Neural progenitor cell (in vitro differentiated cells): ENCODE measurements at regions not wholly inside any gene's neighbourhood (a gene's known extent, or its start where the extent isn't known, plus 50 kb on each side); places are given as distances from the start of the nearest gene placed in this dataset.

Experiments
- DNase-seq: peaks from one replicate; pipeline ENCODE4 v3.0.0-alpha.2; 2016; ENCODE audit warnings: low spot score
- H2AFZ ChIP-seq: fragments of 200-600 bp; sonication (generic); replicated peaks from 2 replicates; pipeline ENCODE4 v1.6.1; 2016; ENCODE audit warnings: antibody characterized with exemption
- H3F3A ChIP-seq: fragments of 200-600 bp; sonication (generic); 2 replicates; pipeline ENCODE4 v1.6.1; 2016; ENCODE audit warnings: antibody characterized with exemption, low read depth
- H3K27ac ChIP-seq: fragments of 200-600 bp; sonication (generic); 2 replicates; pipeline ENCODE4 v1.5.1; 2016; ENCODE audit warnings: mild to moderate bottlenecking
- H3K27me3 ChIP-seq: fragments of 200-600 bp; sonication (generic); 2 replicates; pipeline ENCODE4 v1.6.1; 2016; ENCODE audit warnings: mild to moderate bottlenecking, moderate library complexity
- H3K36me3 ChIP-seq: fragments of 200-600 bp; sonication (generic); 2 replicates; pipeline ENCODE4 v1.5.1; 2016
- H3K4me1 ChIP-seq: fragments of 200-600 bp; sonication (generic); 2 replicates; pipeline ENCODE4 v1.6.1; 2016; ENCODE audit warnings: mixed run types
- H3K4me2 ChIP-seq: fragments of 200-600 bp; sonication (generic); 2 replicates; pipeline ENCODE4 v1.6.1; 2016
- H3K4me3 ChIP-seq: fragments of 200-600 bp; sonication (generic); 2 replicates; pipeline ENCODE4 v1.5.1; 2016
- H3K79me2 ChIP-seq: fragments of 200-600 bp; sonication (generic); 2 replicates; pipeline ENCODE4 v1.6.1; 2016; ENCODE audit warnings: low read depth
- H3K9ac ChIP-seq: fragments of 200-600 bp; sonication (generic); 2 replicates; pipeline ENCODE4 v1.6.1; 2016
- H3K9me3 ChIP-seq: fragments of 200-600 bp; sonication (generic); 2 replicates; pipeline ENCODE4 v1.5.1; 2016; ENCODE audit warnings: low read depth
- H4K20me1 ChIP-seq: fragments of 200-600 bp; sonication (generic); 2 replicates; pipeline ENCODE4 v1.6.1; 2016; ENCODE audit warnings: low read depth
- H3K27ac Mint-ChIP-seq: 3 replicates; pipeline ENCODE4 v1.8.0; 2021; ENCODE audit warnings: mixed read lengths
- H3K27me3 Mint-ChIP-seq: 2 replicates; pipeline ENCODE4 v1.8.0; 2022; ENCODE audit warnings: low read depth, mild to moderate bottlenecking, inconsistent platforms, moderate library complexity, mixed read lengths; ENCODE audit not compliant: insufficient read depth
- H3K36me3 Mint-ChIP-seq: 3 replicates; pipeline ENCODE4 v1.8.0; 2021; ENCODE audit warnings: mixed read lengths
- H3K4me1 Mint-ChIP-seq: 3 replicates; pipeline ENCODE4 v1.8.0; 2021; ENCODE audit warnings: mixed read lengths
- H3K4me3 Mint-ChIP-seq: 3 replicates; pipeline ENCODE4 v1.8.0; 2021; ENCODE audit warnings: mild to moderate bottlenecking, moderate library complexity, mixed read lengths
- H3K9me3 Mint-ChIP-seq: 3 replicates; pipeline ENCODE4 v1.8.0; 2020; ENCODE audit warnings: mixed read lengths
- CTCF ChIP-seq: fragments of 200-600 bp; sonication (generic); IDR thresholded peaks from 2 replicates; pipeline ENCODE4 v1.5.1; 2017; ENCODE audit warnings: antibody characterized with exemption, mild to moderate bottlenecking
- EZH2 ChIP-seq: fragments of 200-600 bp; sonication (generic); IDR thresholded peaks from 2 replicates; pipeline ENCODE4 v1.6.1; 2017; ENCODE audit warnings: antibody characterized with exemption, mild to moderate bottlenecking, moderate library complexity
- EZH2phosphoT487 ChIP-seq: fragments of 200-600 bp; sonication (generic); IDR thresholded peaks from 2 replicates; pipeline ENCODE4 v1.6.1; 2017; ENCODE audit warnings: antibody characterized with exemption

GRCh38 chr2:144935191-144935590 is 415.3 kb upstream of the ZEB2 start:
- Histone ChIP-seq H3K27ac (no peak overlapping the region), H3K36me3 (no peaks in the 10 kb centered on the region), H4K20me1 (no peaks in the 10 kb centered on the region), H3K9me3 (no peaks in the 10 kb centered on the region), H3K4me1 (no peaks in the 10 kb centered on the region), H3K9ac (no peak overlapping the region), H3K4me3 (no peak overlapping the region), H2AFZ (no peak overlapping the region), H3K27me3 (no peaks in the 10 kb centered on the region), H3K79me2 (no peaks in the 10 kb centered on the region), H3K4me2 (no peak overlapping the region), H3F3A (no peaks in the 10 kb centered on the region)
- peaks cover 4% of the 10 kb centered on the region for H3K27me3 Mint-ChIP-seq
- no peaks in the 10 kb centered on the region for H3K9me3 Mint-ChIP-seq
- H3K36me3 Mint-ChIP-seq, result no peaks in the 10 kb centered on the region
- H3K4me3 Mint-ChIP-seq, result no peak overlapping the region
- peaks cover 17% of the 10 kb centered on the region for H3K4me1 Mint-ChIP-seq
- TF ChIP-seq EZH2phosphoT487 (no peak), EZH2 (no peak), CTCF (no peak)
- H3K27ac Mint-ChIP-seq, result no peak overlapping the region
- peak; percentile 13 for DNase-seq

- peaks cover 6% of the 10 kb centered on the region for H3K36me3 Mint-ChIP-seq
- no peaks in the 10 kb centered on the region for H4K20me1 ChIP-seq
- H3K4me2 ChIP-seq, result no peak overlapping the region
Measured at GRCh38 chr2:144931960-144932359, 412.0 kb upstream of the ZEB2 start.

GRCh38 chr2:144931480-144931879 is 411.6 kb upstream of the ZEB2 start:
- H4K20me1 ChIP-seq, result no peaks in the 10 kb centered on the region
- TF ChIP-seq CTCF (no peak), EZH2 (no peak), EZH2phosphoT487 (no peak)
- no peak overlapping the region for H3K4me3 ChIP-seq
- H3K9ac ChIP-seq, result no peak overlapping the region
- peaks cover 6% of the 10 kb centered on the region for H3K36me3 Mint-ChIP-seq
- H3K4me3 Mint-ChIP-seq, result no peak overlapping the region
- H3K27me3 Mint-ChIP-seq, result peaks cover 5% of the 10 kb centered on the region
- no peaks in the 10 kb centered on the region for H3K79me2 ChIP-seq
- no peak overlapping the region for H3K27ac Mint-ChIP-seq
- no peak for DNase-seq
- peaks cover 9% of the 10 kb centered on the region for H3K9me3 Mint-ChIP-seq
- no peaks in the 10 kb centered on the region for H3K4me1 Mint-ChIP-seq
- no peaks in the 10 kb centered on the region for H3F3A ChIP-seq
- H2AFZ ChIP-seq, result no peak overlapping the region
- H3K36me3 ChIP-seq, result no peaks in the 10 kb centered on the region
- no peaks in the 10 kb centered on the region for H3K4me1 ChIP-seq
- H3K4me2 ChIP-seq, result no peak overlapping the region
- no peaks in the 10 kb centered on the region for H3K9me3 ChIP-seq
- no peaks in the 10 kb centered on the region for H3K27me3 ChIP-seq
- no peak overlapping the region for H3K27ac ChIP-seq

More at GRCh38 chr2:144931960-144932359, 412.0 kb upstream of the ZEB2 start:
- Histone ChIP-seq H3K27ac (no peak overlapping the region), H3K27me3 (no peaks in the 10 kb centered on the region), H2AFZ (no peak overlapping the region), H3K79me2 (no peaks in the 10 kb centered on the region), H3K4me3 (no peak overlapping the region), H3K36me3 (no peaks in the 10 kb centered on the region), H3K9ac (no peak overlapping the region), H3K4me1 (no peaks in the 10 kb centered on the region), H3K9me3 (no peaks in the 10 kb centered on the region), H3F3A (no peaks in the 10 kb centered on the region)
- no peak overlapping the region for H3K4me3 Mint-ChIP-seq
- DNase-seq, result no peak
- H3K27me3 Mint-ChIP-seq, result peaks cover 5% of the 10 kb centered on the region
- H3K9me3 Mint-ChIP-seq, result peaks cover 9% of the 10 kb centered on the region
- TF ChIP-seq EZH2 (no peak), EZH2phosphoT487 (no peak), CTCF (no peak)
- H3K4me1 Mint-ChIP-seq, result no peaks in the 10 kb centered on the region
- H3K27ac Mint-ChIP-seq, result no peak overlapping the region

- TF ChIP-seq CTCF (no peak), EZH2 (no peak), EZH2phosphoT487 (no peak)
- no peak overlapping the region for H3K27ac Mint-ChIP-seq
- Histone ChIP-seq H3K4me1 (no peaks in the 10 kb centered on the region), H3K27me3 (no peaks in the 10 kb centered on the region), H3F3A (no peaks in the 10 kb centered on the region), H4K20me1 (no peaks in the 10 kb centered on the region), H3K79me2 (no peaks in the 10 kb centered on the region), H3K27ac (no peak overlapping the region), H3K4me3 (no peak overlapping the region), H2AFZ (no peak overlapping the region), H3K4me2 (no peak overlapping the region), H3K9ac (no peak overlapping the region), H3K9me3 (no peaks in the 10 kb centered on the region), H3K36me3 (no peaks in the 10 kb centered on the region)
- no peak overlapping the region for H3K4me3 Mint-ChIP-seq
- H3K4me1 Mint-ChIP-seq, result no peaks in the 10 kb centered on the region
- peaks cover 6% of the 10 kb centered on the region for H3K36me3 Mint-ChIP-seq
- peaks cover 2% of the 10 kb centered on the region for H3K27me3 Mint-ChIP-seq
- peaks cover 12% of the 10 kb centered on the region for H3K9me3 Mint-ChIP-seq
- DNase-seq, result no peak
Measured at GRCh38 chr2:144927429-144927828, 407.5 kb upstream of the ZEB2 start.
